Smooth muscle cell (in vitro differentiated cells): ENCODE measurements at regions not wholly inside any gene's neighbourhood (a gene's known extent, or its start where the extent isn't known, plus 50 kb on each side); places are given as distances from the start of the nearest gene placed in this dataset.

ENCODE experiments used
- DNase-seq: peaks from one replicate; lab custom pipeline; 2025; ENCODE audit not compliant: unreplicated experiment; lab: John Stamatoyannopoulos, UW
- H2AFZ ChIP-seq: fragments of 200-600 bp; sonication (generic); 2 replicates; pipeline ENCODE4 v1.6.0; 2016; ENCODE audit warnings: antibody characterized with exemption, low read depth, mild to moderate bottlenecking
- H3F3A ChIP-seq: fragments of 200-600 bp; sonication (generic); 2 replicates; pipeline ENCODE4 v1.6.0; 2017; ENCODE audit warnings: antibody characterized with exemption, low read depth
- H3K27ac ChIP-seq: fragments of 200-600 bp; sonication (generic); 2 replicates; pipeline ENCODE4 v1.5.1; 2016; ENCODE audit warnings: low read depth, mild to moderate bottlenecking
- H3K27me3 ChIP-seq: fragments of 200-600 bp; sonication (generic); 2 replicates; pipeline ENCODE4 v1.6.1; 2016; ENCODE audit warnings: low read depth, mild to moderate bottlenecking
- H3K36me3 ChIP-seq: fragments of 200-600 bp; sonication (generic); 2 replicates; pipeline ENCODE4 v1.5.1; 2016; ENCODE audit warnings: low read depth
- H3K4me1 ChIP-seq: fragments of 200-600 bp; sonication (generic); 2 replicates; pipeline ENCODE4 v1.5.1; 2016; ENCODE audit warnings: low read depth
- H3K4me2 ChIP-seq: fragments of 200-600 bp; sonication (generic); 2 replicates; pipeline ENCODE4 v1.6.0; 2016; ENCODE audit warnings: mild to moderate bottlenecking
- H3K4me3 ChIP-seq: fragments of 200-600 bp; sonication (generic); 2 replicates; pipeline ENCODE4 v1.5.1; 2016; ENCODE audit warnings: mild to moderate bottlenecking
- H3K79me2 ChIP-seq: fragments of 200-600 bp; sonication (generic); 2 replicates; pipeline ENCODE4 v1.6.0; 2016; ENCODE audit warnings: low read depth, mild to moderate bottlenecking
- H3K9ac ChIP-seq: fragments of 200-600 bp; sonication (generic); 2 replicates; pipeline ENCODE4 v1.6.0; 2016; ENCODE audit warnings: low read depth
- H3K9me3 ChIP-seq: fragments of 200-600 bp; sonication (generic); replicated peaks from 2 replicates; pipeline ENCODE4 v1.5.1; 2016; ENCODE audit warnings: low read depth
- H4K20me1 ChIP-seq: fragments of 200-600 bp; sonication (generic); 2 replicates; pipeline ENCODE4 v1.6.0; 2016; ENCODE audit warnings: low read depth
- WGBS: methylation state at CpG from one replicate; pipeline ENCODE4 v1.1.7; 2016; ENCODE audit warnings: low lambda C conversion rate; 5-methylcytosine and 5-hydroxymethylcytosine counted together
- TF ChIP-seq, protein P1 (sequence below): fragments of 200-600 bp; sonication (generic); IDR thresholded peaks from 2 replicates; pipeline ENCODE4 v1.5.1; 2017; ENCODE audit warnings: borderline replicate concordance, mild to moderate bottlenecking, antibody characterized with exemption; ENCODE audit not compliant: insufficient read depth, poor library complexity, severe bottlenecking

DNA sequence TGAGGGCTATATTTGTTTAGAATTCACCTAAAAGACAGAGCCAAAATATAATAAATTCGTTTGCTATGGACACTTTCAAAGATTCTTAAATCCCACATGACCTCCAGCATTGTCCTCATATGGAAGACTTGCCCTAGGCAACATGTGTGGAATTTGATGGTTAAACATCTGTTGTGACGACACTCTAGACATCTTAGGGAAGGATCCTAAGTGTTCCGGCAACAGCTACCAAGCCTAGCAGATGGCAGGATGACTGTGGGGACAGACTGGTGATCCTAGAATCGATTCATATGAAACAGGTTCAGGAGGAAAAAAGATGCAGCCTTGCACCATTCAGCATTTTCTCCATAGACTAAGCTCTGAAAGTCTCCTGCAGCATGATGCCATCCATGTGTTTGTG, 77.6 kb upstream of the BACH2 start:
- Histone ChIP-seq H4K20me1 (no peaks in the 10 kb centered on the region), H3K4me1 (no peaks in the 10 kb centered on the region), H3F3A (peaks cover 8% of the 10 kb centered on the region), H3K27ac (no peak overlapping the region), H3K36me3 (no peaks in the 10 kb centered on the region), H3K4me2 (no peak overlapping the region), H3K9ac (no peak overlapping the region), H3K79me2 (no peaks in the 10 kb centered on the region), H3K27me3 (no peaks in the 10 kb centered on the region), H3K9me3 (no peaks in the 10 kb centered on the region), H2AFZ (no peak overlapping the region), H3K4me3 (no peak overlapping the region)
- TF ChIP-seq, protein P1, sequence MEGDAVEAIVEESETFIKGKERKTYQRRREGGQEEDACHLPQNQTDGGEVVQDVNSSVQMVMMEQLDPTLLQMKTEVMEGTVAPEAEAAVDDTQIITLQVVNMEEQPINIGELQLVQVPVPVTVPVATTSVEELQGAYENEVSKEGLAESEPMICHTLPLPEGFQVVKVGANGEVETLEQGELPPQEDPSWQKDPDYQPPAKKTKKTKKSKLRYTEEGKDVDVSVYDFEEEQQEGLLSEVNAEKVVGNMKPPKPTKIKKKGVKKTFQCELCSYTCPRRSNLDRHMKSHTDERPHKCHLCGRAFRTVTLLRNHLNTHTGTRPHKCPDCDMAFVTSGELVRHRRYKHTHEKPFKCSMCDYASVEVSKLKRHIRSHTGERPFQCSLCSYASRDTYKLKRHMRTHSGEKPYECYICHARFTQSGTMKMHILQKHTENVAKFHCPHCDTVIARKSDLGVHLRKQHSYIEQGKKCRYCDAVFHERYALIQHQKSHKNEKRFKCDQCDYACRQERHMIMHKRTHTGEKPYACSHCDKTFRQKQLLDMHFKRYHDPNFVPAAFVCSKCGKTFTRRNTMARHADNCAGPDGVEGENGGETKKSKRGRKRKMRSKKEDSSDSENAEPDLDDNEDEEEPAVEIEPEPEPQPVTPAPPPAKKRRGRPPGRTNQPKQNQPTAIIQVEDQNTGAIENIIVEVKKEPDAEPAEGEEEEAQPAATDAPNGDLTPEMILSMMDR, result no peak
- no peak for DNase-seq
- 72% methylated on average over 4 of the region's 4 CpGs for WGBS

DNA sequence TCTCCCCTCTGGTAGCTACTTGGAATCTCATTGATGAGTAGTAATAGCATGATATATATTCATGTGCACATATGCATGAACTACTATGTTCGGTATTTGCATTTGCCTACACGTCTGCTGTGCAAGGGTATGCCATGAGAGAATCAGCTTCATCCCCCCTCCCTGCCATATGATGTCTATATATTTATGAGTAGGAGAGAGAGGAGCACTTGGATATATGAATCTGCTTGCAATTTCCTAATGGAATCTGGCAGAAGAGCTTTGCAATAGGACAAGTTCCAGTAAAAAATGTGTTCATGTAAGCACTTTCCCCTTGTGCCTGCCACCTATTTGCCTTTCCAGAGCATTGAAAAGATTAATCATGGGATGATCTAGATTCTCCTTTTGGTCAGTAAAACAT, 76.2 kb upstream of the BACH2 start:
- Histone ChIP-seq H3K79me2 (no peaks in the 10 kb centered on the region), H3K9me3 (no peaks in the 10 kb centered on the region), H3K4me1 (no peaks in the 10 kb centered on the region), H2AFZ (no peak overlapping the region), H3K36me3 (no peaks in the 10 kb centered on the region), H3K27ac (no peak overlapping the region), H3K4me2 (no peak overlapping the region), H3K9ac (no peak overlapping the region), H3K27me3 (no peaks in the 10 kb centered on the region), H3F3A (peaks cover 8% of the 10 kb centered on the region), H3K4me3 (no peak overlapping the region), H4K20me1 (no peaks in the 10 kb centered on the region)
- no peak for DNase-seq
- TF ChIP-seq, protein P1, result no peak
- WGBS, result 100% methylated on average over 2 of the region's 2 CpGs

DNA sequence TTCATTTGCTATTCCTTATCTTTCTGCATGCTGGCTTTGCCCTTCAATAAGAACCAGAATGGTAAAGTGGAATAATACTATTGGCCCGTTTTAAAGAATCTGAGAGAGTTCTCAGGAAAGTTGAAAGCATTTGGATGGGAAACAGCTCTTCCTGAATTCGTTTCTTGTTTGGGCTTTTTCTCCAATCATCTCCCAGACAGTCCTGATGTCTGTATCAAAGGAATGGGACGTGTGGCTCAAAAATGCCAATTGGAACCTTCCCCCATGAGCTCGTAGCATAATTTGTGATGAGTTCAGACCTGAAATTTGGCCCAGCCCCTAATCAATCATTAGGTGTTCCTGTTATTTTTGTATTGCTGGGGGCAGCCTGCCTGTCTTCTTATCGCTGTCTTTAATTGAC, 75.8 kb upstream of the BACH2 start:
- no peak overlapping the region for H3K27ac ChIP-seq
- H3K79me2 ChIP-seq, result no peaks in the 10 kb centered on the region
- H3K4me2 ChIP-seq, result no peak overlapping the region
- TF ChIP-seq, protein P1, result no peak
- H3K9ac ChIP-seq, result no peak overlapping the region
- no peak overlapping the region for H2AFZ ChIP-seq
- H3K27me3 ChIP-seq, result no peaks in the 10 kb centered on the region
- H3K9me3 ChIP-seq, result no peaks in the 10 kb centered on the region
- no peaks in the 10 kb centered on the region for H3K36me3 ChIP-seq
- H3F3A ChIP-seq, result peaks cover 8% of the 10 kb centered on the region
- WGBS, result 90% methylated on average over 5 of the region's 5 CpGs
- no peaks in the 10 kb centered on the region for H4K20me1 ChIP-seq
- DNase-seq, result no peak
- no peak overlapping the region for H3K4me3 ChIP-seq
- no peaks in the 10 kb centered on the region for H3K4me1 ChIP-seq

DNA sequence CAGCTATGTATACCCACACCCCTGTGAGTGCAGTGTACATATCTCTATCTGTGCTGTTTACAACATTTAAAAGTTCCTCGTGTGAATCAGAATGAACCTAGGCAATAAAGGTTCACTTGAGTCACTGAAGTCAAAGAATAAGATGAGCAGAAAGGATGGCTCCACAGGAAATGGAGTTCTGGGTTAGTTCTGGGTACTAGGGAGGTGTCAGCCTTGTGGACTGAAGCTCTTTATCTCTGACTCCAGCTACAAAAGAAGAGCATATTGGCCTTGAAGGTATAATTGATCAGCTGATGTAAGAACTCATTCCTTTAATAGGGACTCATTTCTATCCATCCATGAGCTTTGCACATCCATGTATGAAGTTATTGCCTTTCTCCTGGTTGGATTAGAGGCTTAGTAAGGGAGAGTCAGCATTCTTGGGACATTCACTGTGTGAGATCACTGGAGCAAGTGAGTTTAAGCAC, 73.9 kb upstream of the BACH2 start:
- H3K27me3 ChIP-seq, result no peaks in the 10 kb centered on the region
- no peak overlapping the region for H3K4me3 ChIP-seq
- TF ChIP-seq, protein P1, result no peak
- H3K79me2 ChIP-seq, result no peaks in the 10 kb centered on the region
- no peak overlapping the region for H2AFZ ChIP-seq
- peak overlapping the region; percentile 95 for H3K27ac ChIP-seq
- no peak for DNase-seq
- H3K4me1 ChIP-seq, result no peaks in the 10 kb centered on the region
- no peak overlapping the region for H3K9ac ChIP-seq
- peaks cover 8% of the 10 kb centered on the region for H3F3A ChIP-seq
- 44% methylated on average over 1 of the region's 1 CpG for WGBS
- H3K9me3 ChIP-seq, result no peaks in the 10 kb centered on the region
- H3K4me2 ChIP-seq, result no peak overlapping the region
- no peaks in the 10 kb centered on the region for H4K20me1 ChIP-seq
- no peaks in the 10 kb centered on the region for H3K36me3 ChIP-seq
